K562 (cell line): ENCODE measurements at regions not wholly inside any gene's neighbourhood (a gene's known extent, or its start where the extent isn't known, plus 50 kb on each side); places are given as distances from the start of the nearest gene placed in this dataset.
A peak's percentile ranks its signal among the peaks of the same experiment; 100 is the strongest.

Experiments used
- ATAC-seq: fragments of 200-7000 bp; cut with Tn5 transposase; 3 replicates; pipeline ENCODE4 v1.9.1; 2020; ENCODE audit warnings: moderate library complexity
- BruUV-seq: library from RNA; stranded (reverse); fragments of 400-500 nt; replicated peaks from 2 replicates; lab custom pipeline; 2021; lab: Mats Ljungman, UMichigan
- CTCF ChIA-PET: fragments of 300-600 bp; formaldehyde crosslinking; extraction: SDS; loops from one replicate; lab custom pipeline; 2021; ENCODE audit warnings: low intra/inter-chr PET ratio; lab: Yijun Ruan, JAX
- POLR2A ChIA-PET: fragments of 300-600, 350-650 bp; sonication (Branson Sonifier 250); formaldehyde crosslinking; extraction: SDS; loops from one replicate; lab custom pipeline; 2021; ENCODE audit warnings: antibody characterized with exemption, inconsistent platforms; lab: Yijun Ruan, JAX
- DNase-seq, 4 experiments: peaks; one replicate each; pipeline versions ENCODE4 v3.0.0 to v3.0.0-alpha.2; 2011 to 2018; ENCODE audit warnings: low spot score in 3 of 4, mixed read lengths in 3 of 4; ENCODE audit errors: extremely low read depth in 1 of 4
- FAIRE-seq: peaks from 2 replicates; lab custom pipeline; 2011; peaks lifted over from hg19 to GRCh38; lab: Jason Lieb, UNC
- H2AFZ ChIP-seq: 2 replicates; pipeline ENCODE4 v1.6.0; 2011; ENCODE audit warnings: low read depth, low read length, control low read depth, inconsistent platforms
- H3K27ac ChIP-seq: fragments of 200-600 bp; 3 replicates; pipeline ENCODE4 v1.8.0; 2011; ENCODE audit warnings: low read depth, mild to moderate bottlenecking, control low read depth, inconsistent platforms, low read length, moderate library complexity, mixed read lengths; ENCODE audit errors: extremely low read depth
- H3K27me3 ChIP-seq, 2 experiments: fragments of 300-600 bp in 1 of 2; 2 replicates in 1 of 2; 3 replicates in 1 of 2; pipeline versions ENCODE4 v1.6.0 to v1.8.0; 2011; ENCODE audit warnings: inconsistent platforms in 2 of 2, low read length in 2 of 2, mild to moderate bottlenecking in 1 of 2, mixed read lengths in 1 of 2, moderate library complexity in 1 of 2; ENCODE audit not compliant: control insufficient read depth in 2 of 2, insufficient read depth in 2 of 2
- H3K36me3 ChIP-seq: fragments of 300-600 bp; 3 replicates; pipeline ENCODE4 v1.8.0; 2011; ENCODE audit warnings: mild to moderate bottlenecking, low read length, inconsistent platforms; ENCODE audit not compliant: control insufficient read depth, insufficient read depth
- H3K4me1 ChIP-seq, 2 experiments: fragments of 200-600 bp in 1 of 2; replicated peaks in 1 of 2; 2 replicates in 1 of 2; 3 replicates in 1 of 2; pipeline versions ENCODE4 v1.5.1 to v1.8.0; 2011; ENCODE audit warnings: inconsistent platforms in 2 of 2, low read length in 2 of 2, mild to moderate bottlenecking in 1 of 2, mixed read lengths in 1 of 2, moderate library complexity in 1 of 2; ENCODE audit not compliant: control insufficient read depth in 2 of 2, insufficient read depth in 2 of 2
- H3K4me2 ChIP-seq: 2 replicates; pipeline ENCODE4 v1.6.1; 2011; ENCODE audit warnings: low read length, control low read depth, inconsistent platforms, mixed read lengths; ENCODE audit not compliant: insufficient read depth
- H3K4me3 ChIP-seq: fragments of 200-600 bp; sonication (generic), shearing (Covaris generic); 2 replicates; pipeline ENCODE4 v1.5.1; 2016; ENCODE audit warnings: control low read depth, inconsistent platforms
- H3K79me2 ChIP-seq: fragments of 200-600 bp; 3 replicates; pipeline ENCODE4 v1.8.0; 2011; ENCODE audit warnings: low read length, inconsistent platforms; ENCODE audit not compliant: control insufficient read depth, insufficient read depth
- H3K9ac ChIP-seq, 2 experiments: 2 replicates each; pipeline versions ENCODE4 v1.6.0 to v1.6.1; 2011; ENCODE audit warnings: low read depth in 2 of 2, low read length in 2 of 2, control low read depth in 1 of 2, inconsistent platforms in 1 of 2, mild to moderate bottlenecking in 1 of 2, mixed read lengths in 1 of 2; ENCODE audit not compliant: insufficient read depth in 1 of 2
- H3K9me1 ChIP-seq: one replicate; pipeline ENCODE4 v1.6.0; 2011; ENCODE audit warnings: inconsistent platforms, mild to moderate bottlenecking, low read length, moderate library complexity; ENCODE audit not compliant: control insufficient read depth, insufficient read depth
- H3K9me3 ChIP-seq: replicated peaks from 2 replicates; pipeline ENCODE4 v1.5.1; 2011; ENCODE audit warnings: low read depth, low read length, inconsistent platforms; ENCODE audit not compliant: control insufficient read depth, insufficient read depth
- H4K20me1 ChIP-seq: replicated peaks from 2 replicates; pipeline ENCODE4 v1.6.1; 2011; ENCODE audit warnings: low read length, inconsistent platforms, mixed read lengths; ENCODE audit not compliant: control insufficient read depth, insufficient read depth
- HMBOX1 ChIP-seq: sonication (generic); IDR thresholded peaks from 2 replicates; pipeline ENCODE4 v1.6.1; 2016
- JUND ChIP-seq, 2 experiments: IDR thresholded peaks; 2 replicates in 1 of 2; 3 replicates in 1 of 2; pipeline ENCODE4 v1.6.1; 2011; ENCODE audit warnings: borderline replicate concordance in 2 of 2, low read depth in 2 of 2, low read length in 2 of 2, improper control_type of control experiment in 1 of 2, missing biosample characterization in 1 of 2, missing genetic modification characterization in 1 of 2, missing genetic modification reagents in 1 of 2
- NELFE ChIP-seq: IDR thresholded peaks from 2 replicates; pipeline ENCODE4 v1.6.1; 2011; ENCODE audit warnings: mild to moderate bottlenecking; ENCODE audit not compliant: insufficient read depth, insufficient read length
- NFATC3 ChIP-seq: fragments of 450-650 bp; IDR thresholded peaks from 2 replicates; pipeline ENCODE4 v1.6.1; 2017; ENCODE audit warnings: mild to moderate bottlenecking
- SLC30A9 ChIP-seq: fragments of 250-450 bp; sonication (Bioruptor Pico); IDR thresholded peaks from 2 replicates; pipeline ENCODE4 v1.8.0; 2022; ENCODE audit warnings: mild to moderate bottlenecking, moderate library complexity
- ZNF57 ChIP-seq: fragments of 450-650 bp; formaldehyde crosslinking; IDR thresholded peaks from 2 replicates; pipeline ENCODE4 v1.4.0; 2020; ENCODE audit warnings: mild to moderate bottlenecking, moderate library complexity
- ZSCAN32 ChIP-seq: fragments of 450-650 bp; formaldehyde crosslinking; IDR thresholded peaks from 2 replicates; pipeline ENCODE4 v1.4.0; 2020; ENCODE audit warnings: mild to moderate bottlenecking, moderate library complexity
- WGBS: fragments of 100-300 bp; shearing (Covaris generic); methylation state at CpG from one replicate; pipeline ENCODE4 v1.1.6; 2016; ENCODE audit warnings: low coverage, mixed read lengths; ENCODE audit not compliant: insufficient coverage; ENCODE audit errors: missing lambda C conversion rate; 5-methylcytosine and 5-hydroxymethylcytosine counted together
- in situ Hi-C: fragments of 300-500 bp; cut with MboI; formaldehyde crosslinking; loops from 4 replicates; pipeline ENCODE4 v1.15.0; 2018; ENCODE audit warnings: inconsistent platforms, mixed read lengths
- intact Hi-C: fragments of 100-400 bp; cut with micrococcal nuclease; formaldehyde crosslinking; loops from 2 replicates; pipeline ENCODE4 v1.14.2; 2022
- TF ChIP-seq, protein P1 (sequence below), 2 experiments: fragments of 450-650 bp in 1 of 2; sonication (generic) in 1 of 2; formaldehyde crosslinking in 1 of 2; IDR thresholded peaks in 1 of 2; conservative IDR thresholded peaks in 1 of 2; 2 replicates each; pipeline versions ENCODE4 v1.6.1 to v1.8.1; 2016 to 2023; ENCODE audit warnings: mild to moderate bottlenecking in 2 of 2, moderate library complexity in 2 of 2, inconsistent platforms in 1 of 2, missing genetic modification reagents in 1 of 2

GRCh38 chr3:171936191-171936841, 93.2 kb downstream of the TMEM212 start:
- no peaks in the 10 kb centered on the region for H4K20me1 ChIP-seq
- no peak overlapping the region for H3K9ac ChIP-seq
- H3K27ac ChIP-seq = no peak overlapping the region
- no peaks in the 10 kb centered on the region for H3K36me3 ChIP-seq
- ChIA-PET POLR2A (interaction anchor here (1.2 to 2.2 kb wide), 3 partner anchors 13 to 103 kb away, joined by 3 to 9 read pairs (median 5); partner anchors contain the start of gene FNDC3B), CTCF (no interaction called here)
- H3K9me3 ChIP-seq = no peaks in the 10 kb centered on the region
- peak in 1 of 4 experiments; percentile 40 for DNase-seq
- BruUV-seq = no TSS peak
- FAIRE-seq = peak; percentile 58
- H3K4me2 ChIP-seq = no peak overlapping the region
- no peaks in the 10 kb centered on the region for H3K79me2 ChIP-seq
- peaks cover 6 to 13% of the 10 kb centered on the region in 2 experiments; a peak in 4 of 5 replicates for H3K4me1 ChIP-seq
- WGBS = 64% methylated on average over 6 of the region's 6 CpGs
- H3K27me3 ChIP-seq = no peaks in the 10 kb centered on the region
- intact Hi-C loops (no loop called here), in situ Hi-C loops (no loop called here)
- H3K4me3 ChIP-seq = no peak overlapping the region
- TF ChIP-seq SLC30A9 (no peak), ZNF57 (CRISPR knock-in tag) (no peak), JUND (IDR thresholded peaks at IDR 0.05; ENCODE audit: borderline replicate concordance, low read depth, low read length) (peak; percentile 65; the same call in 1 of the 2 replicates), JUND (tag; IDR thresholded peaks at IDR 0.05; ENCODE audit: borderline replicate concordance, low read depth, low read length) (no peak; the same call in 2 of the 3 replicates), NFATC3 (no peak), HMBOX1 (no peak), NELFE (no peak), ZSCAN32 (CRISPR knock-in tag) (no peak)
- TF ChIP-seq, protein P1, sequence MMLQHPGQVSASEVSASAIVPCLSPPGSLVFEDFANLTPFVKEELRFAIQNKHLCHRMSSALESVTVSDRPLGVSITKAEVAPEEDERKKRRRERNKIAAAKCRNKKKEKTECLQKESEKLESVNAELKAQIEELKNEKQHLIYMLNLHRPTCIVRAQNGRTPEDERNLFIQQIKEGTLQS (IDR thresholded peaks at IDR 0.05) = peak; percentile 45; the same call in 1 of the 2 replicates
- TF ChIP-seq, protein P1 (CRISPR knock-in tag; conservative IDR thresholded peaks at IDR 0.05) = no peak
- H3K9me1 ChIP-seq = no peaks in the 10 kb centered on the region
- no peak overlapping the region; the same call in 1 of the 2 replicates for H2AFZ ChIP-seq
- no peak for ATAC-seq
